ENCODE measurements at regions not wholly inside any gene's neighbourhood (a gene's known extent, or its start where the extent isn't known, plus 50 kb on each side); places are given as distances from the start of the nearest gene placed in this dataset.

DNA sequence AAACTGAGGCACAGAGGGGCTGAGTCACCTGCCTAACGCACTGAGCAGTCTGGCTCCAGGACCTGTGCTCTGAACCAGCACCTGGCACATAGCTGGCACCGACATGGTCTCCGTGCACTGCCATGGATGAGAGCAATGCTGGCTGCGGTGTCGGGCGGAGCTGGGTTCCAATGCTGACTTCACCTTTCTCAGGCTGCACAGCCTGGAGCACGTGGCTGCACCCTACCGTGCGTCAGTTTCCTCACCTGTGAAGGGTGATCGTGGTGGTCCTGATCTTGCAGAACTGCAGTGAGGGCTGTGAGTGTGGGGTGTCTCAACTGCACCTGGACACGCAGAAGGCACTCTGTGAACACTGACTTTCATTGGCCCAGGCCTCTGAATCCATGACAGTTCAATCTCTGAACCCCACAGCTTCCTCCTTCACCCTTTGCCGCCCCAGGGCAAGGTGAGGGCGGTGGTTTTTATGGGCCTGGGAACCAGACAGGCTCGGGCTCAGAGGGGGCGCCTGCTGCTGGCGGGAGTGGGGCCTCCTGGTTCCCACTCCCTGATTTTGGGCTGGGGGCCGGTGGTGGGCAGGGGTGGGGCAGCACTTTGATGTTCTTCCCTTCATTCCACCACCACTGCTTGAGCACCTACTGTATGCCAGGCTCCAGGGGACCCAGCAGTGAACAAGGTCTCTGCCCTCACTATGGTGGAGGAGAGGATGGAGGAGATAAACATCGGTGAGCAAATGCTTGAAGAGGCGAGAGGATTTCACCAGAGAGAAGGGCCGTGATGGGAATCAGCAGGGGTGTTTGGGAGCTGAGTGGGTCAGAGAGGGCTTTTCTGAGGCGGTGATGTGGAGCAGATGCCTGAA is 102.9 kb downstream of the CEBPB start:
- ChIA-PET CTCF (ENCODE audit: low intra/inter-chr PET ratio) (no interaction called here), POLR2A (interaction anchor here (0.6 to 1.8 kb wide), 11 partner anchors 10 to 147 kb away, joined by 3 to 10 read pairs (median 4); partner anchors contain the start of gene CEBPB)
- Histone ChIP-seq H3K4me1 (replicated peaks in 1 of 2; ENCODE audit: control insufficient read depth in 2 of 2, insufficient read depth in 2 of 2, low read length in 2 of 2) (peaks cover 43 to 57% of the 10 kb centered on the region in 2 experiments), H3K9me3 (replicated peaks; ENCODE audit: control insufficient read depth, insufficient read depth, low read depth, low read length) (no peaks in the 10 kb centered on the region), H3K79me2 (ENCODE audit: control insufficient read depth, insufficient read depth, low read length) (no peaks in the 10 kb centered on the region), H3K4me2 (ENCODE audit: insufficient read depth, low read length) (peak overlapping the region; percentile 75), H2AFZ (ENCODE audit: low read depth, low read length) (peak overlapping the region; percentile 75), H3K9me1 (ENCODE audit: control insufficient read depth, insufficient read depth, low read length) (no peaks in the 10 kb centered on the region), H3K9ac (ENCODE audit: insufficient read depth in 1 of 2, low read depth in 2 of 2, low read length in 2 of 2) (peak overlapping the region; percentile 62 to 87), H3K27ac (ENCODE audit: extremely low read depth, low read depth, low read length) (peak overlapping the region; percentile 89), H3K36me3 (ENCODE audit: control insufficient read depth, insufficient read depth, low read length) (no peaks in the 10 kb centered on the region), H3K27me3 (ENCODE audit: control insufficient read depth in 2 of 2, insufficient read depth in 2 of 2, low read length in 2 of 2) (no peaks in the 10 kb centered on the region), H4K20me1 (replicated peaks; ENCODE audit: control insufficient read depth, insufficient read depth, low read length) (no peaks in the 10 kb centered on the region), H3K4me3 (no peak overlapping the region)
- no TSS peak for BruUV-seq (replicated peaks)
- DNase-seq (ENCODE audit: extremely low read depth in 1 of 4, low spot score in 3 of 4) (no peak), FAIRE-seq (peak; percentile 59), ATAC-seq (no peak)
- intact Hi-C loops (cut with micrococcal nuclease) (loop anchor here (5.0 kb wide), 1 partner anchor 101 kb away; the partner anchor contains the start of gene CEBPB), in situ Hi-C loops (cut with MboI) (loop anchor here (5.0 kb wide), 1 partner anchor 169 kb away; no protein-coding TSS in a partner anchor)
- 50% methylated on average over 19 of the region's 21 CpGs for WGBS (ENCODE audit: insufficient coverage, low coverage, missing lambda C conversion rate)
- TF ChIP-seq ZNF3 (CRISPR knock-in tag; IDR thresholded peaks at IDR 0.05) (no peak), SMAD1 (IDR thresholded peaks at IDR 0.05; ENCODE audit: low read depth, low read length, partially characterized antibody) (no peak), PTRF (tag; IDR thresholded peaks at IDR 0.05) (peak; percentile 12; the same call in 1 of the 2 replicates), ETV1 (tag; conservative IDR thresholded peaks at IDR 0.05; ENCODE audit: low read depth) (no peak), MTF1 (CRISPR knock-in tag; IDR thresholded peaks at IDR 0.05; ENCODE audit: borderline replicate concordance) (no peak), SMAD2 (IDR thresholded peaks at IDR 0.05; ENCODE audit: low read depth, low read length) (no peak), HNRNPK (IDR thresholded peaks at IDR 0.05; ENCODE audit: low read depth, low read length, poor library complexity, severe bottlenecking) (no peak), ZBTB7A (IDR thresholded peaks at IDR 0.05; ENCODE audit: borderline replicate concordance, control insufficient read depth, low read depth, low read length) (peak; percentile 17; the same call in 1 of the 2 replicates), HSF4 (CRISPR knock-in tag; IDR thresholded peaks at IDR 0.05; ENCODE audit: borderline replicate concordance) (peak; percentile 46; the same call in 1 of the 2 replicates), ZFP30 (CRISPR knock-in tag; IDR thresholded peaks at IDR 0.05; ENCODE audit: borderline replicate concordance) (no peak)
- TF ChIP-seq, protein P1, sequence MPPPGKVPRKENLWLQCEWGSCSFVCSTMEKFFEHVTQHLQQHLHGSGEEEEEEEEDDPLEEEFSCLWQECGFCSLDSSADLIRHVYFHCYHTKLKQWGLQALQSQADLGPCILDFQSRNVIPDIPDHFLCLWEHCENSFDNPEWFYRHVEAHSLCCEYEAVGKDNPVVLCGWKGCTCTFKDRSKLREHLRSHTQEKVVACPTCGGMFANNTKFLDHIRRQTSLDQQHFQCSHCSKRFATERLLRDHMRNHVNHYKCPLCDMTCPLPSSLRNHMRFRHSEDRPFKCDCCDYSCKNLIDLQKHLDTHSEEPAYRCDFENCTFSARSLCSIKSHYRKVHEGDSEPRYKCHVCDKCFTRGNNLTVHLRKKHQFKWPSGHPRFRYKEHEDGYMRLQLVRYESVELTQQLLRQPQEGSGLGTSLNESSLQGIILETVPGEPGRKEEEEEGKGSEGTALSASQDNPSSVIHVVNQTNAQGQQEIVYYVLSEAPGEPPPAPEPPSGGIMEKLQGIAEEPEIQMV (tag; conservative IDR thresholded peaks at IDR 0.05; ENCODE audit: low read depth), result peak; percentile 50
- TF ChIP-seq, protein P2, sequence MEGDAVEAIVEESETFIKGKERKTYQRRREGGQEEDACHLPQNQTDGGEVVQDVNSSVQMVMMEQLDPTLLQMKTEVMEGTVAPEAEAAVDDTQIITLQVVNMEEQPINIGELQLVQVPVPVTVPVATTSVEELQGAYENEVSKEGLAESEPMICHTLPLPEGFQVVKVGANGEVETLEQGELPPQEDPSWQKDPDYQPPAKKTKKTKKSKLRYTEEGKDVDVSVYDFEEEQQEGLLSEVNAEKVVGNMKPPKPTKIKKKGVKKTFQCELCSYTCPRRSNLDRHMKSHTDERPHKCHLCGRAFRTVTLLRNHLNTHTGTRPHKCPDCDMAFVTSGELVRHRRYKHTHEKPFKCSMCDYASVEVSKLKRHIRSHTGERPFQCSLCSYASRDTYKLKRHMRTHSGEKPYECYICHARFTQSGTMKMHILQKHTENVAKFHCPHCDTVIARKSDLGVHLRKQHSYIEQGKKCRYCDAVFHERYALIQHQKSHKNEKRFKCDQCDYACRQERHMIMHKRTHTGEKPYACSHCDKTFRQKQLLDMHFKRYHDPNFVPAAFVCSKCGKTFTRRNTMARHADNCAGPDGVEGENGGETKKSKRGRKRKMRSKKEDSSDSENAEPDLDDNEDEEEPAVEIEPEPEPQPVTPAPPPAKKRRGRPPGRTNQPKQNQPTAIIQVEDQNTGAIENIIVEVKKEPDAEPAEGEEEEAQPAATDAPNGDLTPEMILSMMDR (IDR thresholded peaks at IDR 0.05 in 2 of 3, conservative IDR thresholded peaks at IDR 0.05 in 1 of 3; ENCODE audit: insufficient read depth in 2 of 3, low read depth in 1 of 3, low read length in 3 of 3), result no peak
- TF ChIP-seq, protein P3, sequence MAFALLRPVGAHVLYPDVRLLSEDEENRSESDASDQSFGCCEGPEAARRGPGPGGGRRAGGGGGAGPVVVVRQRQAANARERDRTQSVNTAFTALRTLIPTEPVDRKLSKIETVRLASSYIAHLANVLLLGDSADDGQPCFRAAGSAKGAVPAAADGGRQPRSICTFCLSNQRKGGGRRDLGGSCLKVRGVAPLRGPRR (CRISPR knock-in tag; IDR thresholded peaks at IDR 0.05), result no peak

Measured in K562 (cell line).